Activated CD4-positive, alpha-beta T cell treated with anti-CD3 and anti-CD28 coated beads, Interleukin-2, amount 10 ng/mL, durations not matched to agents 7 days and 5 days (primary cell): ENCODE measurements at regions not wholly inside any gene's neighbourhood (a gene's known extent, or its start where the extent isn't known, plus 50 kb on each side); places are given as distances from the start of the nearest gene placed in this dataset.
A peak's percentile ranks its signal among the peaks of the same experiment; 100 is the strongest.
"Not testable (repeated sequence)": the region's sequence is repeated elsewhere in the genome, so short reads cannot be mapped to it uniquely, and the experiment has no call there.

Experiments
- CTCF ChIA-PET: fragments of 350-600 bp; sonication (Branson Sonifier 250); formaldehyde crosslinking; loops from one replicate; lab custom pipeline; 2021; ENCODE audit warnings: antibody characterized with exemption; lab: Charles Lee
- POLR2A ChIA-PET: fragments of 350-600 bp; sonication (Branson Sonifier 250); formaldehyde crosslinking; loops from one replicate; lab custom pipeline; 2021; ENCODE audit warnings: antibody characterized with exemption; lab: Charles Lee
- DNase-seq: peaks from one replicate; pipeline ENCODE4 v3.0.0-alpha.2; 2020
- H3K27ac Mint-ChIP-seq: one replicate; pipeline ENCODE4 v1.8.0; 2021; ENCODE audit warnings: mild to moderate bottlenecking, moderate library complexity, mixed read lengths
- H3K27me3 Mint-ChIP-seq: one replicate; pipeline ENCODE4 v1.8.0; 2021; ENCODE audit warnings: mixed read lengths
- H3K36me3 Mint-ChIP-seq: one replicate; pipeline ENCODE4 v1.8.0; 2021; ENCODE audit warnings: low read depth, mixed read lengths
- H3K4me1 Mint-ChIP-seq: one replicate; pipeline ENCODE4 v1.8.0; 2021; ENCODE audit warnings: mixed read lengths
- H3K4me3 Mint-ChIP-seq: one replicate; pipeline ENCODE4 v1.8.0; 2021; ENCODE audit warnings: mild to moderate bottlenecking, moderate library complexity, mixed read lengths
- H3K9me3 Mint-ChIP-seq: one replicate; pipeline ENCODE4 v1.8.0; 2021; ENCODE audit warnings: mixed read lengths

- POLR2A ChIA-PET: interaction anchor here (1.4 kb wide), 1 partner anchor 43 kb away, joined by 7 read pairs; no protein-coding TSS in a partner anchor
- no peaks in the 10 kb centered on the region for H3K27me3 Mint-ChIP-seq
- H3K9me3 Mint-ChIP-seq: no peaks in the 10 kb centered on the region
- H3K27ac Mint-ChIP-seq: peak overlapping the region; percentile 87
- CTCF ChIA-PET: interaction anchor here (1.0 to 2.0 kb wide), 5 partner anchors 12 to 41 kb away, joined by 3 to 14 read pairs (median 5); no protein-coding TSS in a partner anchor
- DNase-seq: no peak
- no peaks in the 10 kb centered on the region for H3K36me3 Mint-ChIP-seq
- peaks cover 59% of the 10 kb centered on the region for H3K4me1 Mint-ChIP-seq
- no peak overlapping the region for H3K4me3 Mint-ChIP-seq
These were observed 60.4 kb upstream of the CHD2 start for GRCh38 chr15:92839696-92840095.

DNA sequence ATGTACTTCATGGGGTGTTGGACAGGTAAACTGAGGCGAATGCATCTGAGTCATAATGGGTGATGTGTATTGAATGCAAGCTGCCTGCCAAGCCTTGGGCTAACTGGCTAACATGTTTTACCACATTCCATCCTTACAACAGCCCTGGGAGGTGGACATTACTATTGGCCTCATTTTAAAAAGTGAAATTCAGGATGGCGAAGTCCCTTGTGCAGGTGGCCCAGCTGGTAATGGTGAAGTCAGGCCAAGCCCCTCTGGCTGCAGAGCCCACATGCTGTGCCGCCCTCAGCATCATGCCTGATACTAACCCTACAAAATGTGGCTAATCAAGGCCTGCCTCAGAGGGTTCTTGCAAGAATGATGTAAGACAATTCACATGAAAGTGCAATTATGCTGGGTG lies 60.0 kb upstream of the CHD2 start:
- ChIA-PET POLR2A (interaction anchor here (1.4 kb wide), 1 partner anchor 42 kb away, joined by 7 read pairs; no protein-coding TSS in a partner anchor), CTCF (interaction anchor here (1.3 to 2.0 kb wide), 4 partner anchors 11 to 40 kb away, joined by 4 to 14 read pairs (median 7); no protein-coding TSS in a partner anchor)
- peaks cover 2% of the 10 kb centered on the region for H3K36me3 Mint-ChIP-seq
- no peaks in the 10 kb centered on the region for H3K9me3 Mint-ChIP-seq
- H3K27ac Mint-ChIP-seq: peak overlapping the region; percentile 87
- peaks cover 59% of the 10 kb centered on the region for H3K4me1 Mint-ChIP-seq
- no peaks in the 10 kb centered on the region for H3K27me3 Mint-ChIP-seq
- no peak for DNase-seq
- no peak overlapping the region for H3K4me3 Mint-ChIP-seq

DNA sequence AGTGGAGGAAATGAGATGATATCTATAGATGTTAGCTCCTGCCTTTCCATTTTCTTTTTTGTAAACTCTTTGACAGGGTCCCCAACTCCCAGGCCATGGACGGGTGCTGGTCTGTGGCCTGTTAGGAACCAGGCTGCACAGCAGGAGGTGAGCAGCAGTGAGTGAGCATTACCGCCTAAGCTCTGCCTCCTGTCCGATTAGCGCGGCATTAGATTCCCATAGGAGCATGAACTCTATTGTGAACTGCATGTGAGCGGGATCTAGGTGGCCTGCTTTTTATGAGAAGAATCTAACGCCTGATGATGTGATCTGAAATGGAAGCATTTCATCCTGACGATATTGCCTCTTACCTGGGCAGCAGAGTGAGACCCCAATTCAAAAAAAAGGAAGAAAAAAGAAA lies 56.8 kb upstream of the CHD2 start:
- Mint-ChIP-seq H3K27ac (peak overlapping the region; percentile 89), H3K9me3 (no peaks in the 10 kb centered on the region), H3K27me3 (no peaks in the 10 kb centered on the region), H3K4me3 (peak overlapping the region; percentile 57), H3K36me3 (peaks cover 2% of the 10 kb centered on the region), H3K4me1 (peaks cover 79% of the 10 kb centered on the region)
- CTCF ChIA-PET: interaction anchor here (0.6 to 2.7 kb wide), 4 partner anchors 10 to 34 kb away, joined by 3 to 9 read pairs (median 4); no protein-coding TSS in a partner anchor
- POLR2A ChIA-PET: interaction anchor here (0.7 to 1.0 kb wide), 2 partner anchors 11 to 34 kb away, joined by 3 to 5 read pairs; no protein-coding TSS in a partner anchor
- DNase-seq: no peak

DNA sequence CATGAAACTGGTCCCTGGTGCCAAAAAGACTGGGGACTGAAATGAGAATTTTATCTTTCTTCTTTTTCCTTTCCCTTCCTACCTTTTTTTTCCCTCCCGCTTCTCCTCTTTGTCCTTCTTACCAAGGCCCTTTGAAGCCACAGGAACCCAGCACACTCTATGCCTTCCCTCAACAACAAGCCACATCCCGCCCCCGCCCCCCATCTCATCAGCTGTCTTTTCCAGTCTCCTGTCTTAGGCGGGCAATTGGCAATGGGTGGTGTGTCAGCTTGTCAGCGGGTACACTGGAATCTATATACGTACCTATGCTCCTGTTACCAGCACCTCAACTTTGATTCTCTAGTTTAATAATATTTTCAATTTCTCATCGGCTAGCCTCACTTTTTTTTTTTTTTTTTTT lies 56.3 kb upstream of the CHD2 start:
- Mint-ChIP-seq H3K27ac (peak overlapping the region; percentile 89), H3K36me3 (peaks cover 2% of the 10 kb centered on the region), H3K4me1 (peaks cover 80% of the 10 kb centered on the region), H3K27me3 (no peaks in the 10 kb centered on the region), H3K4me3 (peak overlapping the region; percentile 57), H3K9me3 (peaks cover under 1% of the 10 kb centered on the region)
- ChIA-PET POLR2A (interaction anchor here (0.7 to 1.0 kb wide), 2 partner anchors 12 to 34 kb away, joined by 3 to 5 read pairs; no protein-coding TSS in a partner anchor), CTCF (interaction anchor here (0.6 to 1.4 kb wide), 3 partner anchors 11 to 74 kb away, joined by 3 to 5 read pairs (median 4); no protein-coding TSS in a partner anchor)
- DNase-seq: peak; percentile 29

DNA sequence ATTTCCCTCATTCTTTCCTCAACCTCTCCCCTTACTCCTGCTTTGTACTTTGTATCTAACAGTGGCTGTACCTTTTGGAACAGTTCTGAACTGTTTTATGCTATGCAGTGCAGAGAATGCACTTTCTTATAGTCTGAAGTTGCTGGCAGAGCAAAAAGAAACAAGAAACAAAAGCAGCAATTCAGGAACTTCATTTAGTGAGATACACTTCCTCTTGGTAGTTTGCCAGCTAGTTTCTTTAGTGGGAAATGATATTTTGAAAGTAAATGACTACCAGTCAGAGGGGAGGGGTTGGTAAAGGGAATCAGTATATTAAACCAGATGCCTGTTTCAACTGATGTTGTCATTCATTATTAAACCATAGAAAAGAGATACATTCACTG lies 55.0 kb upstream of the CHD2 start:
- Mint-ChIP-seq H3K36me3 (peaks cover 5% of the 10 kb centered on the region), H3K4me1 (peaks cover 81% of the 10 kb centered on the region)
- CTCF ChIA-PET: interaction anchor here (1.1 to 2.1 kb wide), 2 partner anchors 10 to 36 kb away, joined by 3 to 14 read pairs; no protein-coding TSS in a partner anchor

GRCh38 chr15:92846741-92847140 lies 53.4 kb upstream of the CHD2 start:
- no peaks in the 10 kb centered on the region for H3K27me3 Mint-ChIP-seq
- peaks cover 8% of the 10 kb centered on the region for H3K36me3 Mint-ChIP-seq
- no peak overlapping the region for H3K4me3 Mint-ChIP-seq
- ChIA-PET POLR2A (interaction anchor here (2.0 kb wide), 1 partner anchor 35 kb away, joined by 5 read pairs; no protein-coding TSS in a partner anchor), CTCF (interaction anchor here (2.1 kb wide), 1 partner anchor 37 kb away, joined by 14 read pairs; no protein-coding TSS in a partner anchor)
- peaks cover 76% of the 10 kb centered on the region for H3K4me1 Mint-ChIP-seq
- no peak overlapping the region for H3K27ac Mint-ChIP-seq
- H3K9me3 Mint-ChIP-seq: peaks cover 5% of the 10 kb centered on the region
- DNase-seq: no peak

More for the DNA sequence above, 55.0 kb upstream of the CHD2 start:
- DNase-seq: no peak
- H3K4me3 Mint-ChIP-seq: peak overlapping the region; percentile 55
- peaks cover 3% of the 10 kb centered on the region for H3K9me3 Mint-ChIP-seq
- H3K27ac Mint-ChIP-seq: peak overlapping the region; percentile 96
- no peaks in the 10 kb centered on the region for H3K27me3 Mint-ChIP-seq
- POLR2A ChIA-PET: interaction anchor here (0.7 to 2.0 kb wide), 2 partner anchors 37 to 903 kb away, joined by 3 to 5 read pairs; no protein-coding TSS in a partner anchor

GRCh38 chr15:92847841-92848240 lies 52.3 kb upstream of the CHD2 start:
- DNase-seq: no peak
- peaks cover 71% of the 10 kb centered on the region for H3K4me1 Mint-ChIP-seq
- H3K9me3 Mint-ChIP-seq: peaks cover 5% of the 10 kb centered on the region
- peak overlapping the region; percentile 89 for H3K27ac Mint-ChIP-seq
- H3K4me3 Mint-ChIP-seq: no peak overlapping the region
- ChIA-PET CTCF (interaction anchor here (0.8 to 1.7 kb wide), 3 partner anchors 10 to 52 kb away, joined by 3 to 7 read pairs (median 3); partner anchors contain the start of gene CHD2), POLR2A (interaction anchor here (0.6 to 0.9 kb wide), 2 partner anchors 35 to 73 kb away, joined by 3 read pairs; no protein-coding TSS in a partner anchor)
- H3K27me3 Mint-ChIP-seq: no peaks in the 10 kb centered on the region
- H3K36me3 Mint-ChIP-seq: peaks cover 8% of the 10 kb centered on the region

- peak overlapping the region; percentile 89 for H3K27ac Mint-ChIP-seq
- H3K4me1 Mint-ChIP-seq: peaks cover 72% of the 10 kb centered on the region
- ChIA-PET CTCF (interaction anchor here (0.6 to 2.1 kb wide), 6 partner anchors 8 to 52 kb away, joined by 3 to 7 read pairs (median 6); partner anchors contain the start of gene CHD2), POLR2A (interaction anchor here (0.9 to 1.2 kb wide), 3 partner anchors 34 to 52 kb away, joined by 3 to 6 read pairs (median 3); partner anchors contain the start of gene CHD2)
- H3K9me3 Mint-ChIP-seq: peaks cover 5% of the 10 kb centered on the region
- DNase-seq: no peak
- peaks cover 8% of the 10 kb centered on the region for H3K36me3 Mint-ChIP-seq
- H3K27me3 Mint-ChIP-seq: no peaks in the 10 kb centered on the region
- no peak overlapping the region for H3K4me3 Mint-ChIP-seq
These were observed 51.7 kb upstream of the CHD2 start for GRCh38 chr15:92848464-92848851.

DNA sequence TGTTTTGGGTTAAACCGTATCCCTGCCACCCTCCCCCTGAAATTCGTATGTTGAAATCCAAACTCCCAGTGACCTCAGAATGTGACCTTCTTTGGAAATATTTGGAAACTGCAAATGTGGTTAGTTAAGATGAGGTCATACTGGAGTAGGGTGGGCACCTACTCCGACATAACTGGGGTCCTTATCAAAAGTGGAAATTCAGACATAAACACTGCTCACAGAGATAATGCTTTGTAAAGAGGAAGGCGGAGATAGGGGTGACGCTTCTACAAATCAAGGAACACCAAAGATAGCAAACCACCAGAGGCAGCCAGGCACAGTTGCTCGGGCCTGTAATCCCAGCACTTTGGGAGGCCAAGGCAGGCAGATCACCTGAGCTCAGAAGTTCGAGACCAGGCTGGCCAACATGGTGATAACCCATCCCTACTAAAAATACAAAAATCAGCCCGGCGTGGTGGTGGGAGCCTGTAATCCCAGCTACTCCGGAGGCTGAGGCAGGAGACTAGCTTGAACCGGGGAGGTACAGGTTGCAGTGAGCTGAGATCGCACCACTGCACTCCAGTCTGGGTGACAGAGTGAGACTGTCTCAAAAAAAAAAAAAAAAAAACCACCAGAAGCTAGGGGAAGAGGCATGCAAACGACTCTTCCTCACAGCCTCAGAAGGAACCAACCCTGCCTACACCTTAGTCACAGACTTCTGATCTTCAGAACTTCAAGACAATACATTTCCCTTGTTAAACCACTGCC lies 51.1 kb upstream of the CHD2 start:
- Mint-ChIP-seq H3K27me3 (no peaks in the 10 kb centered on the region), H3K36me3 (peaks cover 8% of the 10 kb centered on the region), H3K27ac (peak overlapping the region; percentile 89), H3K4me1 (peaks cover 68% of the 10 kb centered on the region), H3K4me3 (no peak overlapping the region), H3K9me3 (peaks cover 5% of the 10 kb centered on the region)
- peak; percentile 65 for DNase-seq
- ChIA-PET POLR2A (interaction anchor here (0.7 to 1.2 kb wide), 4 partner anchors 17 to 54 kb away, joined by 3 to 6 read pairs (median 4); partner anchors contain the start of gene CHD2), CTCF (interaction anchor here (0.6 to 2.1 kb wide), 6 partner anchors 8 to 40 kb away, joined by 3 to 7 read pairs (median 6); no protein-coding TSS in a partner anchor)

DNA sequence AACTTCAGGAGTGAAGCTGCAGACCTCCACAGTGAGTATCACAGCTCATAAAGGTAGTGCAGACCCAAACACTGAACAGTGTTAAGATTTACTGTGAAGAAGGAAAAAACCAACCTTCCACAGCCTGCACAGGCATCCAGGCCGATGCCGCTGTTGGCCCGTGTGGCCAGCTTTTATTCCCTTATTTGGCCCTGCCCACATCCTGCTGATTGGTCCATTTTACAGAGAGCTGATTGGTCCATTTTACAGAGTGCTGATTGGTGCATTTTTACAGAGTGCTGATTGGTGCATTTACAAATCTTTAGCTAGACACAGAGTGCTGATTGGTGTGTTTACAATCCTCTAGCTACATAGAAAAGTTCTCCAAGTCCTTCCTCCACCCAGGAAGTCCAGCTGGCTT lies 49.9 kb upstream of the CHD2 start:
- not testable (repeated sequence) for H3K27me3 Mint-ChIP-seq
- POLR2A ChIA-PET: interaction anchor here (0.6 kb wide), 1 partner anchor 17 kb away, joined by 3 read pairs; no protein-coding TSS in a partner anchor

More for the DNA sequence above, 49.9 kb upstream of the CHD2 start:
- peaks cover 59% of the 10 kb centered on the region for H3K4me1 Mint-ChIP-seq
- CTCF ChIA-PET: interaction anchor here (0.6 to 3.8 kb wide), 5 partner anchors 9 to 52 kb away, joined by 5 to 14 read pairs (median 5); no protein-coding TSS in a partner anchor
- not testable (repeated sequence) for H3K36me3 Mint-ChIP-seq, H3K9me3 Mint-ChIP-seq, DNase-seq, H3K4me3 Mint-ChIP-seq
- peak overlapping the region; percentile 89 for H3K27ac Mint-ChIP-seq
